ENCODE measurements at regions not wholly inside any gene's neighbourhood (a gene's known extent, or its start where the extent isn't known, plus 50 kb on each side); places are given as distances from the start of the nearest gene placed in this dataset.
"Not testable (repeated sequence)": the region's sequence is repeated elsewhere in the genome, so short reads cannot be mapped to it uniquely, and the experiment has no call there.

- Mint-ChIP-seq H3K4me1 (ENCODE audit: low read depth) (no peaks in the 10 kb centered on the region), H3K9me3 (peaks cover 66% of the 10 kb centered on the region), H3K36me3 (ENCODE audit: low read depth) (no peaks in the 10 kb centered on the region; the same call in 1 of the 2 replicates), H3K27ac (no peak overlapping the region), H3K4me3 (no peak overlapping the region), H3K27me3 (ENCODE audit: insufficient read depth) (no peaks in the 10 kb centered on the region)
- no peak for DNase-seq
- no peak for TF ChIP-seq CTCF (IDR thresholded peaks at IDR 0.05)
These were observed 279.4 kb upstream of the ZNF507 start for GRCh38 chr19:32066056-32066455.

- no peaks in the 10 kb centered on the region; the same call in 1 of the 2 replicates for H3K27me3 Mint-ChIP-seq (ENCODE audit: insufficient read depth)
- no peaks in the 10 kb centered on the region; the same call in 1 of the 2 replicates for H3K36me3 Mint-ChIP-seq (ENCODE audit: low read depth)
These were observed 277.7 kb upstream of the ZNF507 start for GRCh38 chr19:32067685-32068084.

GRCh38 chr19:32068793-32069192 lies 276.6 kb upstream of the ZNF507 start:
- H3K4me1 Mint-ChIP-seq (ENCODE audit: low read depth), result no peaks in the 10 kb centered on the region
- H3K4me3 Mint-ChIP-seq, result no peak overlapping the region
- DNase-seq, result no peak
- H3K9me3 Mint-ChIP-seq, result peaks cover 67% of the 10 kb centered on the region
- no peak overlapping the region for H3K27ac Mint-ChIP-seq
- TF ChIP-seq CTCF (IDR thresholded peaks at IDR 0.05), result no peak
- H3K27me3 Mint-ChIP-seq (ENCODE audit: insufficient read depth), result no peaks in the 10 kb centered on the region; the same call in 1 of the 2 replicates
- H3K36me3 Mint-ChIP-seq (ENCODE audit: low read depth), result peaks cover 6% of the 10 kb centered on the region; the same call in 1 of the 2 replicates

More at GRCh38 chr19:32067685-32068084, 277.7 kb upstream of the ZNF507 start:
- no peak overlapping the region for H3K4me3 Mint-ChIP-seq
- peaks cover 62% of the 10 kb centered on the region for H3K9me3 Mint-ChIP-seq
- H3K27ac Mint-ChIP-seq, result no peak overlapping the region
- no peak for TF ChIP-seq CTCF (IDR thresholded peaks at IDR 0.05)
- H3K4me1 Mint-ChIP-seq (ENCODE audit: low read depth), result no peaks in the 10 kb centered on the region
- DNase-seq, result no peak

GRCh38 chr19:32070101-32070500 lies 275.3 kb upstream of the ZNF507 start:
- peaks cover 1% of the 10 kb centered on the region for H3K27me3 Mint-ChIP-seq (ENCODE audit: insufficient read depth)
- TF ChIP-seq CTCF (IDR thresholded peaks at IDR 0.05), result no peak
- no peak overlapping the region for H3K4me3 Mint-ChIP-seq
- peaks cover 74% of the 10 kb centered on the region for H3K9me3 Mint-ChIP-seq
- no peak for DNase-seq
- H3K36me3 Mint-ChIP-seq (ENCODE audit: low read depth), result peaks cover 6% of the 10 kb centered on the region; the same call in 1 of the 2 replicates
- H3K27ac Mint-ChIP-seq, result no peak overlapping the region
- H3K4me1 Mint-ChIP-seq (ENCODE audit: low read depth), result no peaks in the 10 kb centered on the region

GRCh38 chr19:32082028-32082427 lies 263.4 kb upstream of the ZNF507 start:
- no peaks in the 10 kb centered on the region for H3K27me3 Mint-ChIP-seq (ENCODE audit: insufficient read depth)
- no peak for TF ChIP-seq CTCF (IDR thresholded peaks at IDR 0.05)
- H3K9me3 Mint-ChIP-seq, result peaks cover 68% of the 10 kb centered on the region
- H3K27ac Mint-ChIP-seq, result no peak overlapping the region
- H3K36me3 Mint-ChIP-seq (ENCODE audit: low read depth), result peaks cover 10% of the 10 kb centered on the region
- H3K4me3 Mint-ChIP-seq, result no peak overlapping the region
- DNase-seq, result no peak
- H3K4me1 Mint-ChIP-seq (ENCODE audit: low read depth), result no peaks in the 10 kb centered on the region

GRCh38 chr19:32084756-32085363 lies 260.6 kb upstream of the ZNF507 start:
- not testable (repeated sequence) for H3K4me1 Mint-ChIP-seq (ENCODE audit: low read depth); DNase-seq; H3K4me3 Mint-ChIP-seq; H3K36me3 Mint-ChIP-seq (ENCODE audit: low read depth); H3K27me3 Mint-ChIP-seq (ENCODE audit: insufficient read depth); H3K27ac Mint-ChIP-seq
- H3K9me3 Mint-ChIP-seq, result peaks cover 84% of the 10 kb centered on the region

Data from HFFc6 (cell line).